ENCODE measurements at regions not wholly inside any gene's neighbourhood (a gene's known extent, or its start where the extent isn't known, plus 50 kb on each side); places are given as distances from the start of the nearest gene placed in this dataset.

- intact Hi-C loops (cut with micrococcal nuclease), result no loop called here
- FAIRE-seq, result no peak
Observed at GRCh38 chr4:66052426-66052825, 382.1 kb upstream of the EPHA5 start.

More at GRCh38 chr4:66052426-66052825, 382.1 kb upstream of the EPHA5 start:
- no peak for DNase-seq (ENCODE audit: low read depth, low spot score)
- Histone ChIP-seq H3K79me2 (ENCODE audit: control insufficient read depth, insufficient read depth, low read length) (no peaks in the 10 kb centered on the region), H3K4me3 (replicated peaks in 1 of 3; ENCODE audit: insufficient read depth in 1 of 3, low read depth in 1 of 3, low read length in 3 of 3) (no peak overlapping the region), H2AFZ (ENCODE audit: low read depth, low read length) (no peak overlapping the region), H3K9ac (replicated peaks; ENCODE audit: extremely low read depth, insufficient read depth, low read length) (no peak overlapping the region), H3K27me3 (ENCODE audit: control insufficient read depth in 2 of 2, insufficient read depth in 2 of 2, low read length in 2 of 2) (no peaks in the 10 kb centered on the region), H3K4me1 (ENCODE audit: control insufficient read depth, extremely low read depth, insufficient read depth, low read length) (no peaks in the 10 kb centered on the region), H3K9me3 (replicated peaks; ENCODE audit: control insufficient read depth, insufficient read depth, low read length) (no peaks in the 10 kb centered on the region), H3K36me3 (ENCODE audit: control insufficient read depth in 2 of 2, extremely low read depth in 1 of 2, insufficient read depth in 2 of 2, low read length in 2 of 2) (no peaks in the 10 kb centered on the region), H3K4me2 (ENCODE audit: insufficient read depth, low read length) (no peak overlapping the region), H3K9me1 (replicated peaks; ENCODE audit: control insufficient read depth, extremely low read depth, insufficient read depth, low read length) (no peaks in the 10 kb centered on the region), H4K20me1 (replicated peaks; ENCODE audit: control insufficient read depth, extremely low read depth, insufficient read depth, low read length) (no peaks in the 10 kb centered on the region), H3K27ac (ENCODE audit: insufficient read depth, low read depth, low read length) (no peak overlapping the region)
- no TSS peak for BruUV-seq (replicated peaks)
- no peak for TF ChIP-seq GATA2 (IDR thresholded peaks at IDR 0.05; ENCODE audit: insufficient read depth, insufficient read length, low read depth, low read length)
- no peak for TF ChIP-seq MYC (IDR thresholded peaks at IDR 0.05; ENCODE audit: low read depth, low read length)
- no peak for TF ChIP-seq POLR2AphosphoS5 (IDR thresholded peaks at IDR 0.05; ENCODE audit: insufficient read depth, low read depth, low read length)
- no peak for TF ChIP-seq CTCF (IDR thresholded peaks at IDR 0.05; ENCODE audit: extremely low read depth in 1 of 2, insufficient read depth in 1 of 2, low read depth in 1 of 2, low read length in 2 of 2)
- no peak for TF ChIP-seq FOS (IDR thresholded peaks at IDR 0.05; ENCODE audit: borderline replicate concordance, insufficient read depth, low read length)
- no peak for TF ChIP-seq JUN (IDR thresholded peaks at IDR 0.05; ENCODE audit: borderline replicate concordance, insufficient read depth, insufficient read length, low read depth)
- TF ChIP-seq POLR2A (IDR thresholded peaks at IDR 0.05; ENCODE audit: low read depth, low read length), result no peak
- TF ChIP-seq EZH2 (IDR thresholded peaks at IDR 0.05; ENCODE audit: borderline replicate concordance, low read depth, low read length, severe bottlenecking), result no peak
- TF ChIP-seq MAX (IDR thresholded peaks at IDR 0.05; ENCODE audit: insufficient read depth, insufficient read length), result no peak
- CTCF ChIA-PET, result no interaction called here
- dilution Hi-C loops (cut with MboI; ENCODE audit: extremely low pct_ligation_motif_present, low sequenced_read_pairs), result no loop called here
- POLR2A ChIA-PET, result no interaction called here

All from endothelial cell of umbilical vein (primary cell).